Islet precursor cell (in vitro differentiated cells): ENCODE measurements at regions not wholly inside any gene's neighbourhood (a gene's known extent, or its start where the extent isn't known, plus 50 kb on each side); places are given as distances from the start of the nearest gene placed in this dataset.
"Not testable (repeated sequence)": the region's sequence is repeated elsewhere in the genome, so short reads cannot be mapped to it uniquely, and the experiment has no call there.

Source experiments
- DNase-seq: peaks from one replicate; pipeline ENCODE4 v3.0.0-alpha.2; 2018

DNA sequence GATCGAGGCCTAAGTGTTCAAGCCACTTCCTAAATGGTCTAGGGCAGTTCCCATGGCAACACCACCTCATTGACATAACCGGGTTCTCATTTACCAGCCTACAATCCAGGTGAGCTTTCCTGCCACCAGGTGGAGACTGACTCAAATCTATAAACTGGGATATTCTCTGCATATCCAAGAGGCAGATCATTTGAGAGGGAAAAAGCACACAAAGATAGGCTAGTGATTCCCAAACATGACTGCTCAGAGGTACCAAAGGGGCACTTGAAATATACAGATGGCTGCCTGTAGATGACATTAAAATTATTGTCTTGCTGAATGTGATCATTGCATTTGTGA lies 141.3 kb upstream of the PROK2 start:
- DNase-seq, result peak; percentile 84

DNA sequence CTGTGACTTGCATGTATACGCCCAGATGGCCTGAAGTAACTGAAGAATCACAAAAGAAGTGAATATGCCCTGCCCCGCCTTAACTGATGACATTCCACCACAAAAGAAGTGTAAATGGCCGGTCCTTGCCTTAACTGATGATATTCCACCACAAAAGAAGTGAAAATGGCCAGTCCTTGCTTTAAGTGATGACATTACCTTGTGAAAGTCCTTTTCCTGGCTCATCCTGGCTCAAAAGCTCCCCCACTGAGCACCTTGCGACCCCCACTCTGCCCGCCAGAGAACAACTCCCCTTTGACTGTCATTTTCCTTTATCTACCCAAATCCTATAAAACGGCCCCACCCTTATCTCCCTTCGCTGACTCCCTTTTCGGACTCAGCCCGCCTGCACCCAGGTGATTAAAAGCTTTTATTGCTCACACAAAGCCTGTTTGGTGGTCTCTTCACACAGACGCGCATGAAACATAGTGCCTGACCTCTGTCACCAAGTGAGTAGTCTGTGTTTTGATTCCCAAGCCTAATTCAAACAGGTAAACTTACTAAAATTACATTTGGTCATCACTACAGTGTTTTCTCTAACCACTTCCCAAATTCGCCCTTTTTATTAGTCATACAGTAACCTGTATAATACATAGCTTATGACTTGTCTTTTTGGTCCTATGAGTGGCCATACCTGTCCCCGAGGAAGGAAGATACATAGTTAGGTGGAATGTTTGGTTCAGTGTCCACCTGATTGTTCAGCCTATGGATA lies 140.7 kb upstream of the PROK2 start:
- not testable (repeated sequence) for DNase-seq

DNA sequence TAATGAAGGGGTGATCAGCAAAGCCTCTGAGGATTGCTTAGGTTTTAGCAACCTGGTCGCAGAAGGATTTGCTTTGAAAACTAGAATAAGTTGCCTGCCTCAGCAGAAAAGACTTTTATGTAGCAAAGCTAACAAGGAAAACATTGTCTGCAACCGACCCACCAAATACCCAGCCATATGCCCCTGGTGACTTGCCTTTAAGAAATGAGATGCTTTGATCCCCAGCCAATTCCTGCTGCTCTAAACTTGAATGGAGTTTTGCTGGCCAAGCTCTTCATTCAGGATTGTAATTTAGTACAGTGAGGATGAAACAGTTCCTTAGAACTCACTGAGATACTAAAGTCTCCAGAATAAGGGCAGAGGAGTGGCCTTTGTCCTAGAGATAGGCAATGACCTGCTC lies 139.8 kb upstream of the PROK2 start:
- no peak for DNase-seq

DNA sequence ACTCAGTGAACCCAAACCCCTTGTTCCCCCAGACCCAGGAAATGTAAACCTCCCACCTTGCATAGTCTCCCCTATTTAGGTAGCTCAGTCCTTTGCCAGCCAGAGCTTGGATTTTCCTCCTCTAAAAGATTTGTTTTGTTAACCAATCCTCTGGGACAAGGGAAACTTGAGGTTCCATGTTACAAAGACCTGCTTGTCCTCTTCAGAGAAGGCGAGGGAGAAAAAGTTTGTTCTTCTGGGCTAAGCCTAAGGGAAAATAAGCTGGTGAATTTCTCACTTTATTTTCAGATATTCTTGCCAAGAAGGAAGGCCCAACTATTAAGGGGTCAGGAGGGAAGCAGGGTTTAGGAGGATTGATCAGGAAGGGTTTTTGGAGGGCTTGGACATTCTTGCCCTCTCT lies 136.1 kb upstream of the PROK2 start:
- no peak for DNase-seq

- DNase-seq, result no peak
Measured at GRCh38 chr3:71919572-71919971, 134.6 kb upstream of the PROK2 start.

DNA sequence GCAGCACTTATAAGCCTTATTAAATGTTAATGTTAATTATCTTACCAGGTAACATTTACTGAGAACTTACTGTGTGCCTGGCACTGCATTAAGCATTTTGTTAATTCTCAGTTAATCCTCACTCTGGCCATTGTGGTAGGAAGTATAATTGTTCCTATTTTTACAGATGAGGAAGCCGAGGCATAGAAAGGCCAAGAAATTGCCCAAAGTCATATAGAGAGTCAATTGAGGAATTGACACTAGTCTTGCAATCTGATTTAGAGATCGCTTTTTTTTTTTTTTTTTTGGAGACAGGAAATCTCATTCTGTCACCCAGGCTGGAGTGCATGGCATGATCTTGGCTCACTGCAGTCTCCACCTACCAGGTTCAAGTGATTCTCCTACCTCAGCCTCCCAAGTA lies 132.6 kb upstream of the PROK2 start:
- no peak for DNase-seq

- no peak for DNase-seq
Measured at GRCh38 chr3:71916747-71917369, 131.9 kb upstream of the PROK2 start.

- DNase-seq, result no peak
Measured at GRCh38 chr3:71912839-71913495, 128.0 kb upstream of the PROK2 start.

GRCh38 chr3:71910108-71910507 lies 125.2 kb upstream of the PROK2 start:
- no peak for DNase-seq

DNA sequence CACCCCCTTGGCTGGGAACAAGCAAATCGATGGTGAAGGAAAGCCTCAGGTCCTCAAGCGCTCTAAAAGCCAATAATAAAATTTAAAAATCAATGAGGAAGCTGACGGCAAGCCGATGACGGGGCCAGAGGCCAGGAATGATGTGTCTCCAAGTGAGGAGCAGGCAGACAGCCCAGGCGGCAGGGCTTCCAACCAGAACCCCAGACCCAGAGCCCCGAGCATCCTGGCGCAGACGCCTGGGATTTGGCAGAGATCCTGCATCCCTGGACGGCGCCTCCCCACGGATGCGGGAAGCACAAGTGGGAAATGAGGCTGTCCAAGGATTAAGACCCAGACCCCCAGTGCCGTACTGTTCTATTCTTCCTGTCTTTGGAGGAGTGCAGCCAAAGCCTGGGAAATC lies 123.0 kb upstream of the PROK2 start:
- no peak for DNase-seq

GRCh38 chr3:71906976-71907375 lies 122.0 kb upstream of the PROK2 start:
- no peak for DNase-seq

GRCh38 chr3:71905426-71905825 lies 120.5 kb upstream of the PROK2 start:
- DNase-seq, result no peak

DNA sequence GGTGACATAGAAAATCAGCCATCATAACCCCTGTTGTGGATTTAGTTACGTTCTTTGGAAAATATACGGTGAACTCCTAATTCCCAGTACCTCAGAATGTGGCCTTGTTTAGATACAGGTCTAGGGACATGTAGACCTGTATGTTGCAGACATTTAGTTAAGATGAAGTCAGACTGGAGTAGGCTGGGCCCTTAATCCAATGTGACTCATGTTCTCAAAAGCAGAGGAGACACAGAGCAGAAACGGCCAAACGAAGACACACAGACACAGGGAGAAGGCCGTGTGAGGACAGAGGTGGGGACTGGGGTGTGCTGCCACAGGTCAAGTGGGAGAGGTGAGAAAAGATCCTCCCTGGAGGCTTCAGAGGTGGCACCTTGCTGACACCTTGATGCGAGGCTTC lies 119.0 kb upstream of the PROK2 start:
- no peak for DNase-seq

- DNase-seq, result no peak
Measured at GRCh38 chr3:71903112-71903495, 118.2 kb upstream of the PROK2 start.

GRCh38 chr3:71902258-71903111 lies 117.5 kb upstream of the PROK2 start:
- no peak for DNase-seq

DNA sequence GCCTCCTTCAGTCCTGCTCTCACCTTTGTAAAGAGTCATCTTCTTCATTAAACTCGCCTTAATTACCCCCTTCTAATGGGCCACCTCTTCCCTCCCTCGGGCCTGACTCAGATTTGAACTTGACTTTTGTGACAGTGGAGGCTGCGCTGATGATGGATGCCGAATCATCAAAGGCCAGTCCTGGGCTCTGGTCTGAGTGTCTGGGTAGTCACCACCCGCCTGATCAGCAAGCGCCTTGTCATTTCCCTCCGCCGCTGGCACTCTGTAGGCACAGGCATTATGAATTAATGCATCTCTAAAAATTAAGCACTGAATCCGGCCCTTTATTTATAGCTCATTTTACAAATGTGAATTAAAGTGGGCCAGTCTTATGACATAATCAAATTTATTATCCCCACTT lies 116.7 kb upstream of the PROK2 start:
- no peak for DNase-seq

DNA sequence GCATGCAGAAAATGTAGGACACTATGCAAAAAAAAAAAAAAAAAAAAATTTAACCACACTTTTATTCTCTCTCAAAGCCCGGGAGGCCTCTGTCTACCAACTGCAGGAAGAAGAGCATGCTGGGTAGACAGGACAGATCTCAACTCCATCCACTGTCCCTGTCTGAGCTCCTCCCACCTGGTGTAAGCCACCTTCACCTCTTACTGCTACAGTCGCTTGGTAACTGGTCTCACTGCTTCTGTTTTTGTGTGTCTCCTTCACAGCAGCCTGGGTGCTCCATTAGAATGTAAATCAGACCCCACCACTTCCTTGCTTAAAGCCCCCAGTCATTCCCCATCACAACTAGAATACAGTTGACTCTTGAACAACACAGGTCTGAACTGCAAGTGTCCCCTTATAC lies 115.1 kb upstream of the PROK2 start:
- no peak for DNase-seq

GRCh38 chr3:71896751-71897150 lies 111.8 kb upstream of the PROK2 start:
- no peak for DNase-seq

DNA sequence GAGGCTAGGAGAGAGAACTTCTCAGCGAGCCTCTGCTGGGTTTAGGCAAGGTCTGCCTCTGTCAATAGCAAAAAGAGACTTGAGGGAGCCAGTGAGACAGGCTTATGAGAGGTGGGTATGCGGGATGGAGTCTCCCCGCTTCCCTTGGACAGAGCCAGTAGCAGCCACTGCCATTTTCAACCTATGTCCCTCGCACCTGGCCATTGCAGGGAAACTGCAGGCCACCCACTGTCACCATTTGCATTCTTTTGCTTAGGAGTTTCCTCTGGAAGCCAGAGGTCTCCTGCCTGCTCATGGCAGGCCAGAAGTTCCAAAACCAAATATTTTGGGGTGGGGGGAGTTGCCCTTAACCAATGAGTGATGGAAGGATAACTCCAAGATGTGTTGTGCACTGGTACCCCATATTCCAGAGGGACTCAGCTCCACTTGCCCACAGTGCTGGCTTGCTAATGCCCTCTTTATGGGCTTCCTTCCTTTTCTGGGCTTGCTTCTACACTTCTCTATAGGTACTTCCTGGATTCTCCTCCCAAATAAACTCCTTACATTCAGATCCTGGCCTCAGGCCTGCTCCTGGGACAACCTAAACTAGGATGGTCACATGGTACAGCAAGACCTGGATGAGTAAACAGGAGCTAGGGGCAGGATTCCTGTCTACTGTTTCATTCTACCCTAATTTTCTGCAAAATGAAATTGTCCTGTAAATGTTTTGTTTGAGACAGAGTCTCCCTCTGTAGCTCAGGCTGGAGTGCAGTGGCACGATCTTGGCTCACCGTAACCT lies 108.9 kb upstream of the PROK2 start:
- peak; percentile 68 for DNase-seq

- DNase-seq, result peak; percentile 41
Measured at GRCh38 chr3:71893122-71893521, 108.2 kb upstream of the PROK2 start.

DNA sequence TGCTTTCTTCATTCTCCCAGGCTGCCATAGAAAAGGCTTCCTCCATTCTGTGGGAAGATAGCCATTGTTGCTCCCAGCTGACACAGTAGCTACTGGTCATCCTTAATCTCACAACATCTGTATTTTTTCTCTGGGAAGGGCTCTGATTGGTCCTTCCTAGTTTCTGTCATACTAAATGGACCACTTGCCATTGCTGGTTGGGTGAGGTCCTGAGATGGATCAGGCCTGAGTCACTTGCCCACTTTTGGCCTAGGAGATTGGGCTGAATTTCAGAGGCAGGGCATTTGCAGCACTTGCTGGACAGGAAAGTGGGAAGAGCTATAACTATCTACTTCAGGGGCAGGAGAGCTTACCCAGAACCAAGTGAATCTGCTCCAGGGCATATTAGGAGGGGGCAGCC lies 106.5 kb upstream of the PROK2 start:
- peak; percentile 49 for DNase-seq

GRCh38 chr3:71890356-71890931 lies 105.5 kb upstream of the PROK2 start:
- no peak for DNase-seq
